OCI-LY1 (cell line): ENCODE measurements at regions not wholly inside any gene's neighbourhood (a gene's known extent, or its start where the extent isn't known, plus 50 kb on each side); places are given as distances from the start of the nearest gene placed in this dataset.

Experiments
- EZH2 ChIP-seq: fragments of 200-600 bp; sonication (generic), shearing (Covaris generic); IDR thresholded peaks from 2 replicates; pipeline ENCODE4 v1.8.0; 2017; ENCODE audit warnings: borderline replicate concordance, mixed run types, mild to moderate bottlenecking, antibody characterized with exemption, low read length, moderate library complexity, mixed read lengths
- TF ChIP-seq, protein P1 (sequence below): fragments of 200-600 bp; sonication (generic), shearing (Covaris generic); IDR thresholded peaks from 2 replicates; pipeline ENCODE4 v1.5.1; 2017; ENCODE audit warnings: mild to moderate bottlenecking, antibody characterized with exemption, low read length, moderate library complexity, mixed read lengths

- TF ChIP-seq, protein P1, sequence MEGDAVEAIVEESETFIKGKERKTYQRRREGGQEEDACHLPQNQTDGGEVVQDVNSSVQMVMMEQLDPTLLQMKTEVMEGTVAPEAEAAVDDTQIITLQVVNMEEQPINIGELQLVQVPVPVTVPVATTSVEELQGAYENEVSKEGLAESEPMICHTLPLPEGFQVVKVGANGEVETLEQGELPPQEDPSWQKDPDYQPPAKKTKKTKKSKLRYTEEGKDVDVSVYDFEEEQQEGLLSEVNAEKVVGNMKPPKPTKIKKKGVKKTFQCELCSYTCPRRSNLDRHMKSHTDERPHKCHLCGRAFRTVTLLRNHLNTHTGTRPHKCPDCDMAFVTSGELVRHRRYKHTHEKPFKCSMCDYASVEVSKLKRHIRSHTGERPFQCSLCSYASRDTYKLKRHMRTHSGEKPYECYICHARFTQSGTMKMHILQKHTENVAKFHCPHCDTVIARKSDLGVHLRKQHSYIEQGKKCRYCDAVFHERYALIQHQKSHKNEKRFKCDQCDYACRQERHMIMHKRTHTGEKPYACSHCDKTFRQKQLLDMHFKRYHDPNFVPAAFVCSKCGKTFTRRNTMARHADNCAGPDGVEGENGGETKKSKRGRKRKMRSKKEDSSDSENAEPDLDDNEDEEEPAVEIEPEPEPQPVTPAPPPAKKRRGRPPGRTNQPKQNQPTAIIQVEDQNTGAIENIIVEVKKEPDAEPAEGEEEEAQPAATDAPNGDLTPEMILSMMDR, result no peak
- TF ChIP-seq EZH2, result no peak
These were observed 89.5 kb upstream of the FAM3C start for GRCh38 chr7:121485467-121486243.
